RWPE1 (cell line): ENCODE measurements at regions not wholly inside any gene's neighbourhood (a gene's known extent, or its start where the extent isn't known, plus 50 kb on each side); places are given as distances from the start of the nearest gene placed in this dataset.
A peak's percentile ranks its signal among the peaks of the same experiment; 100 is the strongest.

Source experiments
- CTCF ChIA-PET: fragments of 350-600 bp; sonication (Branson Sonifier 250); formaldehyde crosslinking; extraction: SDS; loops from one replicate; lab custom pipeline; 2021; lab: Yijun Ruan, JAX
- POLR2A ChIA-PET: fragments of 400-600 bp; formaldehyde crosslinking; extraction: SDS; loops from one replicate; lab custom pipeline; 2020; ENCODE audit warnings: antibody characterized with exemption; ENCODE audit not compliant: low non-redundant PET; lab: Yijun Ruan, JAX
- DNase-seq: peaks from one replicate; pipeline ENCODE4 v3.0.0; 2012; ENCODE audit warnings: low spot score
- H3K27ac ChIP-seq: fragments of 450-650 bp; 2 replicates; pipeline ENCODE4 v1.5.1; 2017
- CTCF ChIP-seq: fragments of 450-650 bp; conservative IDR thresholded peaks from 2 replicates; pipeline ENCODE4 v1.5.1; 2017; ENCODE audit warnings: low read depth, mild to moderate bottlenecking

- no peak for TF ChIP-seq CTCF
- CTCF ChIA-PET = interaction anchor here (0.7 kb wide), 1 partner anchor 257 kb away, joined by 3 read pairs; no protein-coding TSS in a partner anchor
- POLR2A ChIA-PET = no interaction called here
- no peak overlapping the region for H3K27ac ChIP-seq
- no peak for DNase-seq
Observed at GRCh38 chr9:73745598-73745997, 593.9 kb downstream of the ANXA1 start.

GRCh38 chr9:73753171-73753570, 601.5 kb downstream of the ANXA1 start:
- TF ChIP-seq CTCF = no peak
- ChIA-PET CTCF (no interaction called here), POLR2A (no interaction called here)
- no peak for DNase-seq
- no peak overlapping the region for H3K27ac ChIP-seq

GRCh38 chr9:73761905-73762304, 610.2 kb downstream of the ANXA1 start:
- CTCF ChIA-PET = no interaction called here
- POLR2A ChIA-PET = no interaction called here
- no peak overlapping the region for H3K27ac ChIP-seq
- DNase-seq = no peak
- TF ChIP-seq CTCF = no peak

GRCh38 chr9:73773896-73774295, 622.2 kb downstream of the ANXA1 start:
- H3K27ac ChIP-seq = no peak overlapping the region
- TF ChIP-seq CTCF = no peak
- POLR2A ChIA-PET = no interaction called here
- CTCF ChIA-PET = no interaction called here
- DNase-seq = no peak

- no peak for TF ChIP-seq CTCF
- ChIA-PET CTCF (interaction anchor here (0.7 kb wide), 1 partner anchor 133 kb away, joined by 5 read pairs; no protein-coding TSS in a partner anchor), POLR2A (no interaction called here)
- H3K27ac ChIP-seq = no peak overlapping the region
- no peak for DNase-seq
Observed at GRCh38 chr9:73775757-73776156, 624.1 kb downstream of the ANXA1 start.

- CTCF ChIA-PET = interaction anchor here (0.7 kb wide), 1 partner anchor 789 kb away, joined by 3 read pairs; no protein-coding TSS in a partner anchor
- POLR2A ChIA-PET = no interaction called here
- TF ChIP-seq CTCF = no peak
- H3K27ac ChIP-seq = no peak overlapping the region
- DNase-seq = peak; percentile 83
Observed at GRCh38 chr9:73780916-73781315, 629.3 kb downstream of the ANXA1 start.
